HEK293T (cell line): ENCODE measurements at regions not wholly inside any gene's neighbourhood (a gene's known extent, or its start where the extent isn't known, plus 50 kb on each side); places are given as distances from the start of the nearest gene placed in this dataset.

ENCODE experiments used
- CTCF ChIA-PET: fragments of 350-600 bp; formaldehyde crosslinking; extraction: SDS; loops from one replicate; lab custom pipeline; 2021; ENCODE audit warnings: antibody characterized with exemption, inconsistent platforms; lab: Yijun Ruan, JAX
- POLR2A ChIA-PET: fragments of 350-600 bp; formaldehyde crosslinking; extraction: SDS; loops from one replicate; lab custom pipeline; 2020; ENCODE audit warnings: antibody characterized with exemption, inconsistent platforms; lab: Yijun Ruan, JAX
- DNase-seq: peaks from one replicate; pipeline ENCODE4 v3.0.0; 2012; ENCODE audit warnings: mixed read lengths; ENCODE audit errors: extremely low spot score
- ARNT ChIP-seq: fragments of 450-650 bp; IDR thresholded peaks from 2 replicates; pipeline ENCODE4 v1.6.1; 2017; ENCODE audit warnings: mild to moderate bottlenecking
- BHLHE40 ChIP-seq: fragments of 450-650 bp; IDR thresholded peaks from 2 replicates; pipeline ENCODE4 v1.6.1; 2016; ENCODE audit warnings: mild to moderate bottlenecking, moderate library complexity, borderline replicate concordance
- CTBP1 ChIP-seq: fragments of 450-650 bp; IDR thresholded peaks from 2 replicates; pipeline ENCODE4 v1.6.1; 2016; ENCODE audit warnings: borderline replicate concordance
- ELF4 ChIP-seq: fragments of 450-650 bp; IDR thresholded peaks from 2 replicates; pipeline ENCODE4 v1.6.1; 2017; ENCODE audit warnings: antibody characterized with exemption
- FOXA1 ChIP-seq: fragments of 450-650 bp; IDR thresholded peaks from 2 replicates; pipeline ENCODE4 v1.6.1; 2016; ENCODE audit warnings: mild to moderate bottlenecking
- FOXK2 ChIP-seq: fragments of 450-650 bp; IDR thresholded peaks from 2 replicates; pipeline ENCODE4 v1.6.1; 2016; ENCODE audit warnings: mild to moderate bottlenecking
- FOXM1 ChIP-seq: fragments of 450-650 bp; IDR thresholded peaks from 2 replicates; pipeline ENCODE4 v1.6.1; 2017; ENCODE audit warnings: mild to moderate bottlenecking, borderline replicate concordance
- HDGF ChIP-seq: fragments of 450-650 bp; IDR thresholded peaks from 2 replicates; pipeline ENCODE4 v1.6.1; 2017; ENCODE audit warnings: antibody characterized with exemption, borderline replicate concordance
- L3MBTL2 ChIP-seq: fragments of 450-650 bp; conservative IDR thresholded peaks from 2 replicates; pipeline ENCODE4 v1.6.1; 2016; ENCODE audit warnings: mild to moderate bottlenecking
- LEF1 ChIP-seq: fragments of 450-650 bp; IDR thresholded peaks from 2 replicates; pipeline ENCODE4 v1.6.1; 2017; ENCODE audit warnings: mild to moderate bottlenecking, borderline replicate concordance
- NFRKB ChIP-seq: fragments of 450-650 bp; IDR thresholded peaks from 2 replicates; pipeline ENCODE4 v1.6.1; 2016; ENCODE audit warnings: mild to moderate bottlenecking, moderate library complexity
- PKNOX1 ChIP-seq: fragments of 450-650 bp; IDR thresholded peaks from 2 replicates; pipeline ENCODE4 v1.6.1; 2016
- SP1 ChIP-seq: fragments of 450-650 bp; IDR thresholded peaks from 2 replicates; pipeline ENCODE4 v1.6.1; 2017
- SUZ12 ChIP-seq: fragments of 450-650 bp; IDR thresholded peaks from 2 replicates; pipeline ENCODE4 v1.6.1; 2016; ENCODE audit warnings: mild to moderate bottlenecking
- TARDBP ChIP-seq: fragments of 450-650 bp; IDR thresholded peaks from 2 replicates; pipeline ENCODE4 v1.6.1; 2016
- ZNF384 ChIP-seq: fragments of 450-650 bp; IDR thresholded peaks from 2 replicates; pipeline ENCODE4 v1.6.1; 2016

DNA sequence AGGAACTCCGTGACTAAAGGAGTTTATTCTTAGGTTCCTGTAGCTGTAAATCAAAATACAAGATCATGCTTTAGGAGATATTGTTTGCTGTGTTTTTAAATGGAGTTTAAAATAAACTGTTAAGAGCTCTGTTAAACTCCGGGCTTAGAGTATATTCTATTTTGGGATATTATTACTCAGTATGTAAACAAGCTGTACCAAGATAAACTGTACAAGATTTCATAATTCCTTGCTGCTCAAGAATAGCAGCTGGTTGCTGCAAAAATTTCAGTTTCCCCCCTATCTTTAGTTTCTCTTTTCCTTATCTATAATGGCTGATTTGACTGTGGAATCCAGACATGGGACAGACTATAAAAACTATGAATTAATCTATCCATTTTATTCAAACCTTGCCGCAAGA, 215.7 kb downstream of the HTR7 start:
- TF ChIP-seq SUZ12 (no peak), BHLHE40 (no peak), LEF1 (no peak), FOXK2 (no peak), FOXM1 (no peak), SP1 (no peak), NFRKB (no peak), TARDBP (no peak), ELF4 (no peak), PKNOX1 (no peak), L3MBTL2 (no peak), ZNF384 (no peak), HDGF (no peak), CTBP1 (no peak)
- DNase-seq, result no peak
- ChIA-PET CTCF (interaction anchor here (1.2 kb wide), 1 partner anchor 27 kb away, joined by 3 read pairs; no protein-coding TSS in a partner anchor), POLR2A (no interaction called here)

- ChIA-PET CTCF (interaction anchor here (1.2 kb wide), 1 partner anchor 28 kb away, joined by 3 read pairs; no protein-coding TSS in a partner anchor), POLR2A (no interaction called here)
- DNase-seq, result no peak
- TF ChIP-seq FOXM1 (no peak), TARDBP (no peak), FOXK2 (no peak), BHLHE40 (no peak), L3MBTL2 (no peak), SUZ12 (no peak), NFRKB (no peak), SP1 (no peak), PKNOX1 (no peak), FOXA1 (no peak), ARNT (no peak), CTBP1 (no peak), HDGF (no peak), LEF1 (no peak), ELF4 (no peak), ZNF384 (no peak)
Measured at GRCh38 chr10:90642650-90643049, 215.2 kb downstream of the HTR7 start.

DNA sequence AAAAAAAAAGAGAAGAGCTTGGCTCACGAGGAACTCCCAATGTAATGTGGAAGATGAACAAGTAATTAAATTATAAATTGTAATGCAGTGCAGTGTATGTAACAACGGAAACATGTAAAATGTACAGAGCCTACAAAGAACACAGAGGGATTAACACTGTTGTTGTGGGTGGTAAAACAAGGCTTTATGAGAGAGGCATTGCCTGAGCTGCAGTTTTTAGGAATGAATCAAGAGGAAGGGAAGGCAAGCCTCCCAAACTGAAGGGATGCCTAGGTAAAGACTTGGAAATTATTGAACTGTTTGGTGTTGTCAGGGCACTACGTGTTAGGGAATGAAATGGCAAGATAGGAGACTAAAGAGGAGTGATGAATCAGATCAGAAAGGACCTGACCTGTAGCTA, 213.7 kb downstream of the HTR7 start:
- ChIA-PET CTCF (no interaction called here), POLR2A (no interaction called here)
- TF ChIP-seq ARNT, result no peak
- no peak for DNase-seq

DNA sequence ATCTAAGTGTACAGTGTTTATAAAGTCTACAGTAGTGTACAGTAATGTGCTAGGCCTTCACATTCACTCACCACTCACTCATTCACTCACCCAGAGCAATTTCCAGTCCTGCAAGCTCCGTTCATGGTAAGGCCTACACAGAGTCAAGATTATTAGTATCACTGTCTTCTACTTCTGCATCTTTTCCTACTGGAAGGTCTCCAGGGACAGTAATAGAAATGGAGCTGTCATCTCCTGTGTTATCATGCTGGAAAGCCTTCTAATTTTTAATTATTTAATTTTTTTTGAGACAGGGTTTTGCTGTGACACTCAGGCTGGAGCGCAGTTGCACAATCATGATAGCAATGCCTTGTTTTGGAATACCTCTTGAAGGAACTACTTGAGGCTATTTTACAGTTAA, 207.0 kb downstream of the HTR7 start:
- no peak for TF ChIP-seq L3MBTL2
- no peak for TF ChIP-seq PKNOX1
- TF ChIP-seq SP1, result no peak
- no peak for TF ChIP-seq HDGF
- no peak for TF ChIP-seq SUZ12
- TF ChIP-seq FOXA1, result no peak
- no peak for TF ChIP-seq ELF4
- TF ChIP-seq BHLHE40, result no peak
- no peak for TF ChIP-seq TARDBP
- ChIA-PET CTCF (no interaction called here), POLR2A (no interaction called here)
- DNase-seq, result no peak

DNA sequence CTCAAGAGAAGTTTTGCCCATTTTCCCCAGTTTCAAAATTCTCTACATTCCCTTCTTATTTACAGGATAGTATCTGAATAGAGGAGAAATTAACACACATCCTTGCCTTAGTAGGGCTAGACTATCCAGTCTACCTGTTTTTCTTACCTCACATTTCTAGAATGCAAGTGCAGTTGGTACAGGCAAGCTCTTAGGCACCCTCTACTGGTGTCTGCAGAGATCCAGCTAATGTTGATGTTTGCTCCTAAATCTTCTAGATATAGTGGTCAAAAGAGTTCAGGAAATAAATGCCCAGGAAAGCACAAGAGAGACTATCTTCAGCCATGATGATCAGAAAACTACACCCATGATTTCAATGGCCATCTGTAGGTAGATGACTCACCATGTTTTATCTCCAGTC, 205.3 kb downstream of the HTR7 start:
- CTCF ChIA-PET, result no interaction called here
- DNase-seq, result no peak
- POLR2A ChIA-PET, result no interaction called here
- TF ChIP-seq CTBP1, result no peak
- TF ChIP-seq PKNOX1, result no peak
- TF ChIP-seq FOXM1, result no peak
- no peak for TF ChIP-seq SP1
- TF ChIP-seq ARNT, result no peak

DNA sequence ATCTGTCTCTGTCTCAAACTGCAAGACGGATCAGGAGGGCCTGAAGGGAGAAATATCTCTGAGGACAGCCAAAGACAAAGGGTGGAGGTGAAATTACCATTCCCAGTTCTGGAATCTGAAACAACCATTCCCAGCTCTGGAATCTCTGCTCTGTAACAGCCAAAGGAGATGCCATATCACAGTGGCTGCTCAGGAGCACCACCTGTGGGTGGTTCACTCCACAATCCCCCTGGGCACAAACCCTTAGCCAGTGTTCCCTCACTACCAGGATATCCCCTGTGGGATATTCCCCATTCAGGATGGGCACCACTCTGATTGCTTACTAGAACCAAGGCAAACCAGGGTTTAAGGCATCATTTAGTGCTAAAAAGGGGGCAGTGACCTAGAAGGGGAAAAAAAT, 199.0 kb downstream of the HTR7 start:
- CTCF ChIA-PET, result no interaction called here
- POLR2A ChIA-PET, result no interaction called here
- no peak for DNase-seq
- TF ChIP-seq BHLHE40 (no peak), SUZ12 (no peak), LEF1 (no peak), FOXM1 (no peak)
